ENCODE measurements at regions not wholly inside any gene's neighbourhood (a gene's known extent, or its start where the extent isn't known, plus 50 kb on each side); places are given as distances from the start of the nearest gene placed in this dataset.

DNA sequence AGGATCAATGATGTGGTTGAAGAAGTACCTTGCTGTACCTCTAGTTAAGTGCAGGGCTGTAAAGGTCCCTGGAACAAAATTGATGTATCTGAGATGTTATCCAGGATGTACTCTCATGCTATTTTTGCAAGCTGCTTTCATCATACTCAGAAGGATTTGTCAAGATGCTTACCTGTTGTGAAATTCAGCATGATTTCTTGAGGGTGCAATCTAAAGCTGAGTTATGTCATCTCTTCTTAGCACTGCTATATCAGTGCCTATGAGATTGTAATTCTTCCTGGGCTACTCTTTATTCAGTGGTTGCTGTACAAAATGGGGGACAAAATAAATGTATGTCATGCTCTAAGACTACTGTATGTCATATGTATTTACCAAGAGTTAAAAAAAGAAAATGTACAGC is 340.7 kb upstream of the LMO3 start:
- TF ChIP-seq, protein P1, sequence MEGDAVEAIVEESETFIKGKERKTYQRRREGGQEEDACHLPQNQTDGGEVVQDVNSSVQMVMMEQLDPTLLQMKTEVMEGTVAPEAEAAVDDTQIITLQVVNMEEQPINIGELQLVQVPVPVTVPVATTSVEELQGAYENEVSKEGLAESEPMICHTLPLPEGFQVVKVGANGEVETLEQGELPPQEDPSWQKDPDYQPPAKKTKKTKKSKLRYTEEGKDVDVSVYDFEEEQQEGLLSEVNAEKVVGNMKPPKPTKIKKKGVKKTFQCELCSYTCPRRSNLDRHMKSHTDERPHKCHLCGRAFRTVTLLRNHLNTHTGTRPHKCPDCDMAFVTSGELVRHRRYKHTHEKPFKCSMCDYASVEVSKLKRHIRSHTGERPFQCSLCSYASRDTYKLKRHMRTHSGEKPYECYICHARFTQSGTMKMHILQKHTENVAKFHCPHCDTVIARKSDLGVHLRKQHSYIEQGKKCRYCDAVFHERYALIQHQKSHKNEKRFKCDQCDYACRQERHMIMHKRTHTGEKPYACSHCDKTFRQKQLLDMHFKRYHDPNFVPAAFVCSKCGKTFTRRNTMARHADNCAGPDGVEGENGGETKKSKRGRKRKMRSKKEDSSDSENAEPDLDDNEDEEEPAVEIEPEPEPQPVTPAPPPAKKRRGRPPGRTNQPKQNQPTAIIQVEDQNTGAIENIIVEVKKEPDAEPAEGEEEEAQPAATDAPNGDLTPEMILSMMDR (IDR thresholded peaks at IDR 0.05; ENCODE audit: low read depth, low read length) = no peak
- TF ChIP-seq, protein P2, sequence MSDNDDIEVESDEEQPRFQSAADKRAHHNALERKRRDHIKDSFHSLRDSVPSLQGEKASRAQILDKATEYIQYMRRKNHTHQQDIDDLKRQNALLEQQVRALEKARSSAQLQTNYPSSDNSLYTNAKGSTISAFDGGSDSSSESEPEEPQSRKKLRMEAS (IDR thresholded peaks at IDR 0.05; ENCODE audit: low read depth, low read length) = no peak
- no peak for TF ChIP-seq POLR2A (IDR thresholded peaks at IDR 0.05; ENCODE audit: extremely low read depth, insufficient read length)
- TF ChIP-seq MYC (IDR thresholded peaks at IDR 0.05; ENCODE audit: low read depth, low read length) = no peak
- no peak for DNase-seq (ENCODE audit: low read depth)
- H3K4me3 ChIP-seq (ENCODE audit: low read depth, low read length) = no peak overlapping the region

DNA sequence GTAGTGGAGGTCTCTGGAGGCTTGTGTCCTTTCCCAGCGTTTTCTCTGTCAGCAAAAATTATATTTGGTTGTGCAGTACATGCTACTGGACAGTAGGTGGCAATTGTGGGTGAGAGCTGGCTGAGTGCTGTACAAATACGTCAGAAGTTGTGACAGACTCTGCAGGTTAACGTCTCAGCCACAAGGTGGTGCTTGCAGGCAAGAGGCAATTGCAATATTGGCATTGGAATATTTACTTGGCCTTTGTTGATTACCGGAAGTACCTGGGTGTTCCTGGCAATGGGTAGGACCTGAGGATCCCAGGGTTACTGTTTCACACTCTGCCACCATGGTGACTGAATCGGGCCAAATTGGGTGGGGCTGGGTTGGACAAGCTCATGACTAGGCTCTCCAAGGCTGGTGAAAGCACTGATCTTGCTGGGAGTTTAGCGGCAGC is 333.9 kb upstream of the LMO3 start:
- TF ChIP-seq, protein P1 (IDR thresholded peaks at IDR 0.05; ENCODE audit: low read depth, low read length) = peak; percentile 86
- TF ChIP-seq MYC (IDR thresholded peaks at IDR 0.05; ENCODE audit: low read depth, low read length) = no peak
- TF ChIP-seq, protein P2 (IDR thresholded peaks at IDR 0.05; ENCODE audit: low read depth, low read length) = no peak
- no peak overlapping the region for H3K4me3 ChIP-seq (ENCODE audit: low read depth, low read length)
- DNase-seq (ENCODE audit: low read depth) = peak; percentile 83

DNA sequence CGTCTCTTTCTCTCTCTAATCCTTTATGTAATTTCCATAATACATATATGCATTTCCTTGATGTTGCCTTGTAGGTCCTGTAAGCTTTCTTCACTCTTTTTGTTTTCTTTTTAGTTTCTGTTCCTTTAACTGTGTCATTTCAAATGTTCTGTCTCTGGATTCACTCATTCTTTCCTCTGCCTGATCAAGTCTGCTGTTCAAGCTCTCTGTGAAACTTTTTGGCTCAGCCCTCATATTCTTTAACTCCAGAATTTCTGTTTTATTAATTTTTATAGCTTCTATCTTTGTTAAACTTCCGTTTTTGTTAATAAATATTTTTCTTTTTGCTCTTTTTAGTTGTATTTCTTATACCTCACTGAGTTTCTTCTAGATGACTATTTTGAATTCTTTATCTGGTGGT is 321.3 kb upstream of the LMO3 start:
- no peak overlapping the region for H3K4me3 ChIP-seq (ENCODE audit: low read depth, low read length)
- no peak for DNase-seq (ENCODE audit: low read depth)
- no peak for TF ChIP-seq POLR2A (IDR thresholded peaks at IDR 0.05; ENCODE audit: extremely low read depth, insufficient read length)
- TF ChIP-seq, protein P1 (IDR thresholded peaks at IDR 0.05; ENCODE audit: low read depth, low read length) = no peak
- no peak for TF ChIP-seq MYC (IDR thresholded peaks at IDR 0.05; ENCODE audit: low read depth, low read length)
- TF ChIP-seq, protein P2 (IDR thresholded peaks at IDR 0.05; ENCODE audit: low read depth, low read length) = no peak

DNA sequence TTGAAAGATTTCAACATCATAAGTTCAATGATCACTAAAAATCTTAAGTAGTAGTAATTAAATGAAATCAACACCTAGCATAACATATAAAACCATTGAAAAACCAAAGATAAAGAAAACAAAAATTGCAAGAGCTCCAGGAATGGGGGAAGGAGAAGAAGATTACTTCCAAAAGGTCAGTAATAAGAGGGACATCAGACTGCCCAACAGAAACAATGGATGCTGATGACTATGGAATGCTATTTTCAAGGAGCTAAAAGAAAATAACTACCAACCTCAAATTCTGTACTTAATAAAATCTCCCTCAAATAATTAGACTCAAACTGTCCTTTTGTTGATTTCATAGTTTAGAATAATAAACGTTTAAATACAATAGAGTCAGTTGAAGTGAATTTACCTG is 314.5 kb upstream of the LMO3 start:
- no peak overlapping the region for H3K4me3 ChIP-seq (ENCODE audit: low read depth, low read length)
- no peak for DNase-seq (ENCODE audit: low read depth)
- TF ChIP-seq, protein P2 (IDR thresholded peaks at IDR 0.05; ENCODE audit: low read depth, low read length) = no peak

DNA sequence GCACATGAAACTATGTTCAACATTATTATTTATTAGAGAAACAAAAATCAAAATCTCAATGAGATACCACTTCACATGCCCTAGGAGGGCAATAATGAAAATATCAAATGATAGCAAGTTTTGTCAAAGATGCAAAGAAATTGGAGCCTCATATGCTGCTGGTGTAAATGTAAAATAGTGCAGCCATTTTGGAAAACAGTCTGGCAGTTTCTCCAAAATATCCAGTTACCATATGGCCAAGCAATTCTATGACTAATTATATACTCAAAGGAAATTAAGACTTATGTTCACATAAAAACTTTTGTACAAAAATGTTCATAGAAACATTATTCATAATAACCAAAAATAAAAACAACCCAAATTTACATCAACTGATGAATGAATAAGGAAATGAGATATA is 313.6 kb upstream of the LMO3 start:
- H3K4me3 ChIP-seq (ENCODE audit: low read depth, low read length) = no peak overlapping the region
- TF ChIP-seq POLR2A (IDR thresholded peaks at IDR 0.05; ENCODE audit: extremely low read depth, insufficient read length) (no peak), MYC (IDR thresholded peaks at IDR 0.05; ENCODE audit: low read depth, low read length) (no peak)
- TF ChIP-seq, protein P2 (IDR thresholded peaks at IDR 0.05; ENCODE audit: low read depth, low read length) = no peak
- TF ChIP-seq, protein P1 (IDR thresholded peaks at IDR 0.05; ENCODE audit: low read depth, low read length) = no peak
- DNase-seq (ENCODE audit: low read depth) = no peak

DNA sequence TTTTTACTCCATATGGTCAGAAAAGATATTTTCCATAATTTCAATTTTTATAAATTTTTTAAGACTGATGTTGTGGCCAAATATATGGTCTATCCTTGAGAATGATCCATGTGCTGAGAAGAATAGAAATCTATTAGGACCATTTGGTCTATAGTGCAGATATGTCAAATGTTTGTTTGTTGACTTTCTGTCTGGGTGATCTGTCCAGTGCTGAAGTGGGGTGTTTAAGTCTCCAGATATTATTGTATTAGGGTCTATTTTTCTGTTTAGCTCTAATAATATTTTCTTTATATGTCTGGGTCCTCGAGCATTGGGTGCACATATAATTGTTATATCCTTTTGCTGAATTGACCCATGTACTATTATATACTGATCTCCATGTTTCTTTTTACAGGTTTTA is 308.9 kb upstream of the LMO3 start:
- DNase-seq (ENCODE audit: low read depth) = no peak
- TF ChIP-seq, protein P2 (IDR thresholded peaks at IDR 0.05; ENCODE audit: low read depth, low read length) = no peak
- TF ChIP-seq, protein P1 (IDR thresholded peaks at IDR 0.05; ENCODE audit: low read depth, low read length) = no peak
- TF ChIP-seq MYC (IDR thresholded peaks at IDR 0.05; ENCODE audit: low read depth, low read length) (no peak), POLR2A (IDR thresholded peaks at IDR 0.05; ENCODE audit: extremely low read depth, insufficient read length) (no peak)
- no peak overlapping the region for H3K4me3 ChIP-seq (ENCODE audit: low read depth, low read length)

All from NB4 (cell line).